Upper lobe of left lung (tissue), 4 donors: ENCODE measurements at regions not wholly inside any gene's neighbourhood (a gene's known extent, or its start where the extent isn't known, plus 50 kb on each side); places are given as distances from the start of the nearest gene placed in this dataset.

Source experiments
- POLR2A ChIP-seq, 4 donors: fragments of 450-650 bp; IDR thresholded peaks; one replicate each; pipeline ENCODE4 v1.5.1; 2016 to 2017; ENCODE audit warnings: antibody characterized with exemption in 4 of 4, mild to moderate bottlenecking in 2 of 4
- POLR2AphosphoS5 ChIP-seq, 2 donors: sonication (generic); formaldehyde crosslinking; IDR thresholded peaks; one replicate each; pipeline ENCODE4 v1.5.1; 2017; ENCODE audit warnings: antibody characterized with exemption in 2 of 2
- TF ChIP-seq, protein P1 (sequence below), 6 experiments: fragments of 450-650 bp in 4 of 6; fragments of 200-600 bp in 2 of 6; sonication (generic) in 2 of 6; IDR thresholded peaks; one replicate each; pipeline ENCODE4 v1.5.1; 2016 to 2019; ENCODE audit warnings: antibody characterized with exemption in 6 of 6

DNA sequence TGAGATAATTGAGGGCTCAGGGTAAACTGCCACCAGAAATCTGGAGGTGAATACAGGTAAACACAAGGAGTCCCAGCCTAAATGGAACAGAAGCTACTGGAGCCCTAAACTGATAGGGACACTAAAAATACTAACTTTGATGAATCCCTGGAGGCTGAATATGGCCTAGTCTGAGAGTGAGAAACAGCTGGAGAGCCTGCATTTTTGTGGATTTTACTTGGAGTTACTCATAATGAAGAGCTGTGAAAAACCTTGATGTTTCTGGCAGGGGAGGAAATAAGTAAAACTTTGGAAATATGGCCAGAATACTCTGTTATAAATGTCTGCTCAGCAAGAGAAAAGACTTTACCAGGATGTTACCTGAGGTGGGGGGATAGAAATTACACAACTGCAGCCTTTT lies 164.4 kb downstream of the LIPI start:
- TF ChIP-seq, protein P1, sequence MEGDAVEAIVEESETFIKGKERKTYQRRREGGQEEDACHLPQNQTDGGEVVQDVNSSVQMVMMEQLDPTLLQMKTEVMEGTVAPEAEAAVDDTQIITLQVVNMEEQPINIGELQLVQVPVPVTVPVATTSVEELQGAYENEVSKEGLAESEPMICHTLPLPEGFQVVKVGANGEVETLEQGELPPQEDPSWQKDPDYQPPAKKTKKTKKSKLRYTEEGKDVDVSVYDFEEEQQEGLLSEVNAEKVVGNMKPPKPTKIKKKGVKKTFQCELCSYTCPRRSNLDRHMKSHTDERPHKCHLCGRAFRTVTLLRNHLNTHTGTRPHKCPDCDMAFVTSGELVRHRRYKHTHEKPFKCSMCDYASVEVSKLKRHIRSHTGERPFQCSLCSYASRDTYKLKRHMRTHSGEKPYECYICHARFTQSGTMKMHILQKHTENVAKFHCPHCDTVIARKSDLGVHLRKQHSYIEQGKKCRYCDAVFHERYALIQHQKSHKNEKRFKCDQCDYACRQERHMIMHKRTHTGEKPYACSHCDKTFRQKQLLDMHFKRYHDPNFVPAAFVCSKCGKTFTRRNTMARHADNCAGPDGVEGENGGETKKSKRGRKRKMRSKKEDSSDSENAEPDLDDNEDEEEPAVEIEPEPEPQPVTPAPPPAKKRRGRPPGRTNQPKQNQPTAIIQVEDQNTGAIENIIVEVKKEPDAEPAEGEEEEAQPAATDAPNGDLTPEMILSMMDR (IDR thresholded peaks at IDR 0.05): no peak
- TF ChIP-seq POLR2AphosphoS5 (IDR thresholded peaks at IDR 0.05) (no peak), POLR2A (IDR thresholded peaks at IDR 0.05) (no peak)
